ENCODE measurements at regions not wholly inside any gene's neighbourhood (a gene's known extent, or its start where the extent isn't known, plus 50 kb on each side); places are given as distances from the start of the nearest gene placed in this dataset.

DNA sequence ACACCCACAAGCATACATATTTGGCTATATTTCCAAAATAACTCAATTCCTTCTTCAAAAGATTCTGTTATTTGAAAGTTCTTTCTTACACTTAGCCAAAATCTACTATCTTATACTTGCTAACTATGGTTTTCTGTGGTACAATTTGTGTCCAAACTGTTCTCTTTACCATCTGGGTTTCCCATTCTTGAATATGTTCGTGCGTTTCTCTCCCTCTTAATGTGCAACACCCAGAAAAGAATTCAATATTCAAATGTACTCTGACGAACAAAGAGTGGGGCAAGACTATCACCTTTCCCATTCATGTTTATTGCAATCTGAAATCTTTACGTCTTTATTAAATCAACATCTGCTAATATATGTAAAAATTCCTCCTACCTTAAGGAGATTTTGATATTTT lies 912.7 kb downstream of the FAT4 start:
- H3K4me3 ChIP-seq: no peak overlapping the region
- intact Hi-C loops (cut with DNase I): no loop called here
- 92 to 94% (median 93%) methylated on average over 4 of the region's 4 CpGs for whole genome bisulfite sequencing, 3 donors

DNA sequence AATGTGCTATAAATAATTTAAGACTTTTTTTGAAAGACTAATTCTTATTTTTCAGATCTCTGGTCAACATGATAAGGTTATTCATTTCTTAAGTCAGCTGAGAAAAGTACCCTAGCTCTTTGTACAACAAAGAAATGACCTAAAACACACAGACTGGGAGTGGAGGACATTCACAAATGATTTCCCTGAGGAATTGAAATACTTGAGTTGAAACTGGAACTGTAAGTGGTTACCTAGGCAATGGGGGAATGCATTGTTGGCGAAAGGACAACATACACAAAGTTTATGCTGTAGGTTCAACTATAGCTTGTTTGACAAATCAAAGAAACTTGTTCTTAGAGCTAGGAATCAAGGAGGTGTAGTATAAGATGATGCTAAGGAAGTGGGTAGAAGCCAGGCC lies 915.5 kb downstream of the FAT4 start:
- intact Hi-C loops (cut with DNase I): no loop called here
- 97 to 100% (median 100%) methylated on average over 1 of the region's 1 CpG for WGBS, 3 donors
- Histone ChIP-seq H3K27me3 (no peaks in the 10 kb centered on the region), H3K9me3 (no peaks in the 10 kb centered on the region), H3K4me1 (ENCODE audit: insufficient read depth) (no peaks in the 10 kb centered on the region), H3K4me3 (no peak overlapping the region), H3K27ac (no peak overlapping the region), H3K36me3 (no peaks in the 10 kb centered on the region)
- TF ChIP-seq EP300 (IDR thresholded peaks at IDR 0.05) (no peak), POLR2A (IDR thresholded peaks at IDR 0.05) (no peak)
- TF ChIP-seq, protein P1, sequence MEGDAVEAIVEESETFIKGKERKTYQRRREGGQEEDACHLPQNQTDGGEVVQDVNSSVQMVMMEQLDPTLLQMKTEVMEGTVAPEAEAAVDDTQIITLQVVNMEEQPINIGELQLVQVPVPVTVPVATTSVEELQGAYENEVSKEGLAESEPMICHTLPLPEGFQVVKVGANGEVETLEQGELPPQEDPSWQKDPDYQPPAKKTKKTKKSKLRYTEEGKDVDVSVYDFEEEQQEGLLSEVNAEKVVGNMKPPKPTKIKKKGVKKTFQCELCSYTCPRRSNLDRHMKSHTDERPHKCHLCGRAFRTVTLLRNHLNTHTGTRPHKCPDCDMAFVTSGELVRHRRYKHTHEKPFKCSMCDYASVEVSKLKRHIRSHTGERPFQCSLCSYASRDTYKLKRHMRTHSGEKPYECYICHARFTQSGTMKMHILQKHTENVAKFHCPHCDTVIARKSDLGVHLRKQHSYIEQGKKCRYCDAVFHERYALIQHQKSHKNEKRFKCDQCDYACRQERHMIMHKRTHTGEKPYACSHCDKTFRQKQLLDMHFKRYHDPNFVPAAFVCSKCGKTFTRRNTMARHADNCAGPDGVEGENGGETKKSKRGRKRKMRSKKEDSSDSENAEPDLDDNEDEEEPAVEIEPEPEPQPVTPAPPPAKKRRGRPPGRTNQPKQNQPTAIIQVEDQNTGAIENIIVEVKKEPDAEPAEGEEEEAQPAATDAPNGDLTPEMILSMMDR (IDR thresholded peaks at IDR 0.05): no peak
- DNase-seq: no peak

More for the DNA sequence above, 912.7 kb downstream of the FAT4 start:
- H3K9me3 ChIP-seq: no peaks in the 10 kb centered on the region
- no peaks in the 10 kb centered on the region for H3K4me1 ChIP-seq (ENCODE audit: insufficient read depth)
- DNase-seq: no peak
- TF ChIP-seq, protein P1 (IDR thresholded peaks at IDR 0.05): no peak
- no peak for TF ChIP-seq EP300 (IDR thresholded peaks at IDR 0.05)
- no peak for TF ChIP-seq POLR2A (IDR thresholded peaks at IDR 0.05)
- H3K27me3 ChIP-seq: no peaks in the 10 kb centered on the region
- no peaks in the 10 kb centered on the region for H3K36me3 ChIP-seq
- no peak overlapping the region for H3K27ac ChIP-seq

DNA sequence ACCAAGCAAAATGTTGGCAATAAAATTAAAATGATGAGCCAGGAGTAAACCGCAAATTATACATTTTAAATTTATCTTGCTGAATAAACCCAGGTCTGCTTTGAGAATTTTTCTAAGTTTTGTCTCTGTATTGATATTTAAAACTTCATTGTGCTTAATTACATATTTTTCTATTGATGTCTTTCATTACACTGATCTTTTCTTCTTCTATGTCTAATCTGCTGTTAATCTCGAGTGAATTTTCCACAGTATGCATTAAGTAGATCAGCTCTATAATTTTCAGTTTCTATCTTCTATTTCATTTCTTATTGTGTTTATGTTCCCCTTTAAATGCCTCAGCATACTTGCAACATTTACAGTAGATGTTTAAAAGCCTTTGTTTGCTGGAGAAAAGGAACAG lies 918.7 kb downstream of the FAT4 start:
- Histone ChIP-seq H3K27me3 (no peaks in the 10 kb centered on the region), H3K4me3 (no peak overlapping the region), H3K27ac (no peak overlapping the region), H3K4me1 (ENCODE audit: insufficient read depth) (no peaks in the 10 kb centered on the region), H3K9me3 (no peaks in the 10 kb centered on the region), H3K36me3 (no peaks in the 10 kb centered on the region)
- no peak for DNase-seq
- intact Hi-C loops (cut with DNase I): no loop called here
- WGBS, 3 donors: 94 to 95% (median 95%) methylated on average over 2 of the region's 2 CpGs
- no peak for TF ChIP-seq EP300 (IDR thresholded peaks at IDR 0.05)
- TF ChIP-seq, protein P1 (IDR thresholded peaks at IDR 0.05): no peak
- TF ChIP-seq POLR2A (IDR thresholded peaks at IDR 0.05): no peak

DNA sequence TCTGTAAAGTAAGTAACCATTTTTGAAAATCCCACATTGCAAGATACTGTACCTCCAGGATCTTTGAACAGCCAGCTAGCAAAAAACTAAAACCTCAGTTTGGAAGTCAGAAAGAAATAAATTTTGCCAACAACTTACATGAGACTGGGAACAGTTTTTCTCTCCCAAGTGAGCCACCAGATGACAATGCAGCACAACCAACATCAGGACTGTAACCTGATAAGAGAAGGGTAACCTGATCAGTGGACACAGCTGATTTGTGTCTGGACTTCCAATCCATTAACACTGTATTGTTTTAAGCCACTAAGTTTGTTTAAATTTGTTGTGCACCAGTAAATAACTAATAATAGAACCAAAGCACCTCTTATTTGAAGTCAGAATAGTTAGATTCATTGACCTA lies 923.3 kb downstream of the FAT4 start:
- TF ChIP-seq, protein P1 (IDR thresholded peaks at IDR 0.05): no peak
- TF ChIP-seq EP300 (IDR thresholded peaks at IDR 0.05) (no peak), POLR2A (IDR thresholded peaks at IDR 0.05) (no peak)

DNA sequence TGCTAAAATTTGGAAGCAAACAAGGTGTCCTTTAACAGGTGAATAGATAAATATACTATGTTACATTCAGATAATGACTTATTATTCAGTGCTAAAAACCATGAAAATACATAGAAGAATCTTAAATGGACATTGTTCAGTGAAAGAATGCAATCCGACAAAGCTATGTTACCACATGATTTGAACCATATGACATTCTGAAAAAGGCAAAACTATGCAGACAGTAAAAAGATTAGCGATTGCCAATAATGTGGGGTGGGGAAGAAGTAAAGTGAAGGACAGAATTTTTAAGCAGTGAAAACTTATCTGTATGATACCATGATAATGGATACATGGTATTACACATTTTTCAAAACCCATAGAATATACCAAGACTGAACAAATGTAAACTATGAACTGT lies 926.9 kb downstream of the FAT4 start:
- intact Hi-C loops (cut with DNase I): no loop called here
- WGBS, 3 donors: 73 to 84% (median 82%) methylated on average over 2 of the region's 2 CpGs
- no peak for DNase-seq
- H3K4me1 ChIP-seq (ENCODE audit: insufficient read depth): no peaks in the 10 kb centered on the region
- TF ChIP-seq, protein P1 (IDR thresholded peaks at IDR 0.05): no peak
- TF ChIP-seq EP300 (IDR thresholded peaks at IDR 0.05): no peak
- no peak for TF ChIP-seq POLR2A (IDR thresholded peaks at IDR 0.05)
- no peaks in the 10 kb centered on the region for H3K9me3 ChIP-seq
- H3K36me3 ChIP-seq: no peaks in the 10 kb centered on the region
- H3K27ac ChIP-seq: no peak overlapping the region
- no peaks in the 10 kb centered on the region for H3K27me3 ChIP-seq
- no peak overlapping the region for H3K4me3 ChIP-seq

More for the DNA sequence above, 923.3 kb downstream of the FAT4 start:
- H3K27me3 ChIP-seq: no peaks in the 10 kb centered on the region
- H3K4me3 ChIP-seq: no peak overlapping the region
- no peak overlapping the region for H3K27ac ChIP-seq
- H3K9me3 ChIP-seq: no peaks in the 10 kb centered on the region
- DNase-seq: no peak
- no peaks in the 10 kb centered on the region for H3K4me1 ChIP-seq (ENCODE audit: insufficient read depth)
- intact Hi-C loops (cut with DNase I): no loop called here
- no peaks in the 10 kb centered on the region for H3K36me3 ChIP-seq
